DND-41 (cell line): ENCODE measurements at regions not wholly inside any gene's neighbourhood (a gene's known extent, or its start where the extent isn't known, plus 50 kb on each side); places are given as distances from the start of the nearest gene placed in this dataset.

Experiments
- CTCF ChIP-seq: IDR thresholded peaks from 2 replicates; pipeline ENCODE4 v1.5.1; 2012; ENCODE audit warnings: borderline replicate concordance, low read length, moderate library complexity, mild to moderate bottlenecking; ENCODE audit not compliant: poor library complexity, severe bottlenecking; ENCODE audit errors: extremely low read depth
- EZH2 ChIP-seq: IDR thresholded peaks from 3 replicates; pipeline ENCODE4 v1.6.1; 2012; ENCODE audit warnings: borderline replicate concordance, low read depth, mild to moderate bottlenecking, moderate library complexity, low read length, inconsistent platforms; ENCODE audit not compliant: severe bottlenecking

- TF ChIP-seq CTCF (no peak), EZH2 (no peak)
Measured at GRCh38 chr3:13239467-13239760, 166.2 kb upstream of the IQSEC1 start.
